IPS-20b (cell line): ENCODE measurements at regions not wholly inside any gene's neighbourhood (a gene's known extent, or its start where the extent isn't known, plus 50 kb on each side); places are given as distances from the start of the nearest gene placed in this dataset.
"Not testable (repeated sequence)": the region's sequence is repeated elsewhere in the genome, so short reads cannot be mapped to it uniquely, and the experiment has no call there.

Source experiments
- H3K27ac ChIP-seq: one replicate; pipeline ENCODE4 v1.5.1; 2013; ENCODE audit warnings: low read length
- H3K27me3 ChIP-seq: 2 replicates; pipeline ENCODE4 v1.6.1; 2013; ENCODE audit warnings: mild to moderate bottlenecking, low read length, inconsistent platforms; ENCODE audit not compliant: insufficient read depth
- H3K36me3 ChIP-seq: 2 replicates; pipeline ENCODE4 v1.6.1; 2013; ENCODE audit warnings: low read depth, mild to moderate bottlenecking, inconsistent platforms, low read length, moderate library complexity; ENCODE audit not compliant: insufficient read depth
- H3K4me1 ChIP-seq: 2 replicates; pipeline ENCODE4 v1.6.1; 2013; ENCODE audit warnings: mild to moderate bottlenecking, control low read depth, inconsistent platforms, low read length, moderate library complexity; ENCODE audit not compliant: insufficient read depth
- H3K4me3 ChIP-seq: 2 replicates; pipeline ENCODE4 v1.5.1; 2013; ENCODE audit warnings: mild to moderate bottlenecking, low read length, inconsistent platforms
- H3K9ac ChIP-seq: 2 replicates; pipeline ENCODE4 v1.6.1; 2013; ENCODE audit warnings: low read depth, mild to moderate bottlenecking, inconsistent platforms, low read length, moderate library complexity
- H3K9me3 ChIP-seq: 2 replicates; pipeline ENCODE4 v1.6.1; 2013; ENCODE audit warnings: mild to moderate bottlenecking, low read depth, low read length, inconsistent platforms; ENCODE audit not compliant: insufficient read depth

DNA sequence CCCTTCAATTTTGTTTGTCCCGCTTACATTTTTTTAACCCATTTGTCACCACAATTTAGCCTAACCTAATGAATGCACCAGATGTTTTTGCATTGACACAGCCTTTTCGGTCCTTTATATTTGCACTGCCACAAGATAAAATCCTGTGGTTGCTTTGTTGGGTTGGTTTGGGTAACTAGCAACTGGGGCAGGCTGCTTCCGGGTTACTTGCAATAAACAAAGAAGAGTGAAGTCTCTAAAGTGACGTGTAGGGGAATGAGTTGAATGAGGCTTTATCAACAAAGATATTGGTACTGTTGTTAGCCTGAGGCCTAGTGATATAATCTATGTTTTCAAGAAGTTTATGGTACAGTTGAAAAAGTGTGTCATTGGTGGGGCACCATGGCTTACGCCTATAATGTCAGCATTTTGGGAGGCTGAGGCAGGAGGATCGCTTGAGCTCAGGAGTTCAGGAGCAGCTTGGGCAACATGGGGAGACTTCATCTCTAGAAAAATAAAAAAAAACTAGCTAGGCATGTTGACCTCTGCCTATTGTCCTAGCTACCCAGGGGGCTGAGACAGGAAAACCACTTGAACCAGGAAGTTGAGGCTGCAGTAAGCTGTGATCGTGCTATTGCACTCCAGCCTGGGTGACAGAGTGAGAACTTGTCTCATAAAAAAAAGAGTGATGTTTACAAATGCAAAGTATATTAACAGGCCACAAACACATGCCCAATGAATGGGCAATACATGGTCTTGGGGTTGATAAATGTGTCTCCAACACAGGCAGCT is 121.8 kb downstream of the OXSM start:
- Histone ChIP-seq H3K4me3 (no peak overlapping the region), H3K9me3 (no peaks in the 10 kb centered on the region), H3K4me1 (no peaks in the 10 kb centered on the region; the same call in 1 of the 2 replicates), H3K9ac (no peak overlapping the region), H3K36me3 (no peaks in the 10 kb centered on the region), H3K27ac (no peak overlapping the region), H3K27me3 (no peaks in the 10 kb centered on the region)

DNA sequence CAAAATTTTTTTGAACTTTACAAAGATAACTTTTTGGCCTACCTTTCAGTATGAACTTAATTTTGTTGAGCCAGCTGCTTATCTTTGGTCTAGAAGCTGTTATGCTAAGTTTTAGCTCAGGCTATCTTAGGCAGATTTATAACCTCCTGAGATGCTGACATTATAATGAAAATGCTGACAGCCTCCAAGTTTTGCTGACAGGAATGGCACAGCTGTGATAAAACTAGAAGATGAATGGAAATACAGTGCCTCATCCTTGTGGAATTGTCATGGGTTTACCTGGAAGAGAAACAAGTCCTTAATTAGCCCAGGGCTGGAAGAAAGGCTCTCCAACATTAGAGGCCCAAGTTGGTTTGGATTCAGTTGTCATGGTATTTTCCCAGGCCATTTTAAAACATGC is 123.3 kb downstream of the OXSM start:
- Histone ChIP-seq H3K4me1 (no peaks in the 10 kb centered on the region), H3K36me3 (no peaks in the 10 kb centered on the region), H3K4me3 (no peak overlapping the region), H3K9me3 (no peaks in the 10 kb centered on the region), H3K9ac (no peak overlapping the region), H3K27ac (no peak overlapping the region), H3K27me3 (no peaks in the 10 kb centered on the region)

DNA sequence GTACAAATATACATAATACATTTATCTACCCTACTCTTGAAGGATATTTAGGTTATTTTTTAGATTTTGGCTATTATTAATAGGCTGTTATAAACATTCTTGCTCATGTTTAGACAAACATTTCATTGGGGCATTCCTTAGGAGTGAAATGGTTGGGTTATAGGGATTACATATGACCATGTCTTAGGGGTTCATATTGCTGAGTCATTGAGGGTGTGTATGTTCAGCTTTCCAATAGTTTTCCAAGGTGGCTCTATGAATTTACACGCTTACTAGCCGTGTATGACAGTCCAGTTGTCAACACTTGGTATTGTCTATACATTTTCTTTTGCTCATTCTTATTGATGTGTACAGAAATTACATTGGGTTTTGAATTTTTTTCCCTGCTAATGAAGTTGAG is 125.8 kb downstream of the OXSM start:
- Histone ChIP-seq H3K36me3 (no peaks in the 10 kb centered on the region), H3K9me3 (no peaks in the 10 kb centered on the region), H3K27me3 (no peaks in the 10 kb centered on the region), H3K9ac (no peak overlapping the region), H3K4me1 (no peaks in the 10 kb centered on the region), H3K4me3 (no peak overlapping the region), H3K27ac (no peak overlapping the region)

GRCh38 chr3:25916321-25916720 is 126.4 kb downstream of the OXSM start:
- H3K27me3 ChIP-seq, result no peaks in the 10 kb centered on the region
- no peaks in the 10 kb centered on the region for H3K9me3 ChIP-seq
- no peak overlapping the region for H3K27ac ChIP-seq
- H3K36me3 ChIP-seq, result no peaks in the 10 kb centered on the region
- no peak overlapping the region for H3K9ac ChIP-seq
- no peaks in the 10 kb centered on the region for H3K4me1 ChIP-seq
- H3K4me3 ChIP-seq, result no peak overlapping the region

DNA sequence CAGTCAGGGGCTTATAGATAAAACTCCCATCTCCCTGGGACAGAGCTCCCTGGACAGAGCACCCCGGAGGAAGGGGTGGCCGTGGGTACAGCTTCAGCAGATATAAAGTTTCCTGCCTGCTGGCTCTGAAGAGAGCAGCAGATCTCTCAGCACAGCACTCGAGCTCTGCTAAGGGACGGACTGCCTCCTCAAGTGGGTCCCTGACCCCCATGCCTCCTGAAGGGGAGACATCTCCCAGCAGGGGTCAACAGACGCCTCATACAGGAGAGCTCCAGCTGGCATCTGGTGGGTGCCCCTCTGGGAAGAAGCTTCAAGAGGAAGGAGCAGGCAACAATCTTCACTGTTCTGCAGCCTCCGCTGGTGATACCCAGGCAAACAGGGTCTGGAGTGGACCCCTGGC is 142.1 kb downstream of the OXSM start:
- not testable (repeated sequence) for H3K27me3 ChIP-seq, H3K9me3 ChIP-seq

GRCh38 chr3:25938566-25939325 is 148.9 kb downstream of the OXSM start:
- Histone ChIP-seq H3K4me3 (no peak overlapping the region), H3K9ac (no peak overlapping the region), H3K9me3 (no peaks in the 10 kb centered on the region), H3K27me3 (no peaks in the 10 kb centered on the region), H3K36me3 (no peaks in the 10 kb centered on the region), H3K27ac (no peak overlapping the region), H3K4me1 (no peaks in the 10 kb centered on the region)

More for the DNA sequence above, 142.1 kb downstream of the OXSM start:
- not testable (repeated sequence) for H3K27ac ChIP-seq, H3K36me3 ChIP-seq, H3K4me1 ChIP-seq, H3K9ac ChIP-seq, H3K4me3 ChIP-seq

DNA sequence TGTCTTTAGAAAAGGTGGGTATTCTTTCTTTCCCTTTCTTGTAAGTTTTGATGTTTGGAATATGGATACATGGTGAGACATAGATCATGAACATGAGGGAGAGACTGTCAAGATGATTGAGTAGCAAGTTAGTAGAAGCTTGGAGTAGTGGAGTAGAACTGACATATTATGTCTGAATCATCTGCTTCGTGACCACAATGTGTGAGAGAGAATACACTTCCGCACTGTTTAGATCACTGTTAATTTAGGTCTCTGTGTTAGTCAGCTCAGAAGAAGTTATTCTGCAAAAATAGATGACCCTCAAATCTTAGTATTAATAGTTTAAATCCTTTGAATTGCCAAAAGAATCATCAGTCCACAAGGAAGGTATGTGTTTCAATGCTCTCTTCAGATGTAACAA is 151.0 kb downstream of the OXSM start:
- H3K36me3 ChIP-seq, result no peaks in the 10 kb centered on the region
- H3K27ac ChIP-seq, result no peak overlapping the region
- no peak overlapping the region for H3K9ac ChIP-seq
- no peaks in the 10 kb centered on the region for H3K9me3 ChIP-seq
- H3K4me1 ChIP-seq, result no peaks in the 10 kb centered on the region
- H3K27me3 ChIP-seq, result no peaks in the 10 kb centered on the region
- no peak overlapping the region for H3K4me3 ChIP-seq

- no peaks in the 10 kb centered on the region for H3K9me3 ChIP-seq
- H3K9ac ChIP-seq, result no peak overlapping the region
- H3K27me3 ChIP-seq, result no peaks in the 10 kb centered on the region
- H3K4me1 ChIP-seq, result no peaks in the 10 kb centered on the region
- H3K36me3 ChIP-seq, result no peaks in the 10 kb centered on the region
- H3K27ac ChIP-seq, result no peak overlapping the region
- H3K4me3 ChIP-seq, result no peak overlapping the region
These were observed 154.4 kb downstream of the OXSM start for GRCh38 chr3:25944329-25944728.

DNA sequence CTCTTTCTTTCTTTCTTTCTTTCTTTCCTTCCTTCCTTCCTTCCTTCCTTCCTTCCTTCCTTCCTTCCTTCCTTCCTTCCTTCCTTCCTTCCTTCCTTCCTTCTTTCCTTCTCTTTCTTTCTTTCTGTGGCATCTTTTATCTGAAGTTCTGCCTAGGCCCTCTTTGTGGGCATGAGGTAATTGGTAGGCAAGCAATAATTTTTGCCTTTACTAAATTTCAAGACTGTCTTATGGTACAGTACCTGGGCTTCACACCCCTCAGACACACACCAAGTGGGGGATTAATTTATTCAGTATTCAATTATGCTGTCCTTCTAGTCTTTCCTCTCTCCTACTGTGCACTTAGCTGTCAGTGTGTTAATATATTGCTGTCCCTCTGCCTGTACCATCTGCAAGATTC is 155.5 kb downstream of the OXSM start:
- Histone ChIP-seq H3K36me3 (no peaks in the 10 kb centered on the region), H3K9ac (no peak overlapping the region), H3K27ac (no peak overlapping the region), H3K4me1 (no peaks in the 10 kb centered on the region), H3K27me3 (no peaks in the 10 kb centered on the region), H3K9me3 (no peaks in the 10 kb centered on the region), H3K4me3 (no peak overlapping the region)

DNA sequence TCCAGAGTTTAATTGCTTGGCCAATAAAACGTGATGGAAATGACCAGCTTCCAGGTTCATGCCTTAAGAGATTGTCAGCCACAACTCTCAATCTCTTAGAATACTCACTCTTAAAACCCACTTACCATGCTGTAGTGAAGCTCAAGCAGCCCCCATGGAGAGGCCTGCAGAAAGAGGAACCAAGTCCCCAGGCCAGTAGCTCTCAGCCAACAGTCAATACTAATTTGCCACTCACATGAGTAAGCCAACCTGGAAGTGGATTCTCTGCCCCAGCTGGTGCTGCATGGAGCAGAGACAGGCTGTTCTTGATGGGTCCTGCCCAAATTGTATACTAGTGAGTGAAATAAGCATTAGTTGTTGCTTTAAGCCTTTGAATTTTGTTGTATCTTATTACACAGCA is 155.9 kb downstream of the OXSM start:
- Histone ChIP-seq H3K36me3 (no peaks in the 10 kb centered on the region), H3K9me3 (no peaks in the 10 kb centered on the region), H3K27ac (no peak overlapping the region), H3K9ac (no peak overlapping the region), H3K4me3 (no peak overlapping the region), H3K4me1 (no peaks in the 10 kb centered on the region), H3K27me3 (no peaks in the 10 kb centered on the region)

DNA sequence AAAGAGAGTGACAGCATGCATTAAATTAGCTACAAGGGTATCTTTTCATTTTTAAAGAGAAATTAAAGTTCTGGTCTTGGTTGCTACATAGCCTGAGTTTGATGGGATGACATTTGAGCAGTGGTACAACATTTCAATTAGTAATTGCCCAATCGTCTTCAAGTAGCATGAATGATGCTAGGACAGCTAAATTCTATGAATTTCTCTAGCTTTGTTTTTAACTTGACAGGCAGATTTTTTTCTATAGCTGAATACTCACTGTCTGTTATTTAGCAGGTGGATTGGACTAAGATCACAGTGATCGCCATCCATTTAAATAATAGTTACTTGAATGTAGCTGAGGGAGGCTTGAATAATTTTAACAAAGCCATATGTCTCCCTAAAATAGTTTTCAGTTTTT is 162.2 kb downstream of the OXSM start:
- H3K36me3 ChIP-seq, result no peaks in the 10 kb centered on the region
- no peak overlapping the region for H3K9ac ChIP-seq
- H3K27ac ChIP-seq, result no peak overlapping the region
- no peaks in the 10 kb centered on the region for H3K4me1 ChIP-seq
- no peaks in the 10 kb centered on the region for H3K9me3 ChIP-seq
- H3K4me3 ChIP-seq, result no peak overlapping the region
- H3K27me3 ChIP-seq, result no peaks in the 10 kb centered on the region

GRCh38 chr3:25957026-25957425 is 167.1 kb downstream of the OXSM start:
- Histone ChIP-seq H3K27me3 (no peaks in the 10 kb centered on the region), H3K9ac (no peak overlapping the region), H3K27ac (no peak overlapping the region), H3K9me3 (no peaks in the 10 kb centered on the region), H3K36me3 (no peaks in the 10 kb centered on the region), H3K4me3 (no peak overlapping the region), H3K4me1 (no peaks in the 10 kb centered on the region)
